Breast epithelium (tissue), 4 donors: ENCODE measurements at regions not wholly inside any gene's neighbourhood (a gene's known extent, or its start where the extent isn't known, plus 50 kb on each side); places are given as distances from the start of the nearest gene placed in this dataset.

Source experiments
- DNase-seq, 2 donors: peaks; one replicate each; pipeline ENCODE4 v3.0.0-alpha.2; 2019; ENCODE audit warnings: low spot score in 2 of 2
- H3K27ac ChIP-seq, 2 donors: fragments of 200-600 bp; sonication (generic) in 1 of 2; one replicate each; pipeline ENCODE4 v1.5.1; 2016 to 2019; ENCODE audit warnings: mild to moderate bottlenecking in 1 of 2
- H3K27me3 ChIP-seq, 2 donors: fragments of 200-600 bp; sonication (generic) in 1 of 2; one replicate each; pipeline versions ENCODE4 v1.5.1 to v1.6.0; 2017 to 2019; ENCODE audit warnings: control low read depth in 1 of 2, mild to moderate bottlenecking in 1 of 2
- H3K36me3 ChIP-seq: fragments of 200-600 bp; one replicate; pipeline ENCODE4 v1.5.1; 2019
- H3K4me1 ChIP-seq, 2 donors: fragments of 200-600 bp; sonication (generic); one replicate each; pipeline ENCODE4 v1.5.1; 2016 to 2019; ENCODE audit warnings: control low read depth in 1 of 2
- H3K4me3 ChIP-seq, 3 donors: fragments of 200-600 bp; sonication (generic); 1 replicate in 2 of 3; 2 replicates in 1 of 3; pipeline ENCODE4 v1.5.1; 2016 to 2019; ENCODE audit warnings: mild to moderate bottlenecking in 3 of 3, moderate library complexity in 2 of 3
- H3K9me3 ChIP-seq, 2 donors: fragments of 200-600 bp; sonication (generic) in 1 of 2; one replicate each; pipeline ENCODE4 v1.5.1; 2016 to 2019; ENCODE audit warnings: control low read depth in 1 of 2
- CTCF ChIP-seq, 3 donors: fragments of 450-650 bp; IDR thresholded peaks; one replicate each; pipeline ENCODE4 v1.5.1; 2016 to 2017; ENCODE audit warnings: antibody characterized with exemption in 3 of 3, mild to moderate bottlenecking in 3 of 3, moderate library complexity in 3 of 3
- POLR2A ChIP-seq: fragments of 450-650 bp; IDR thresholded peaks from one replicate; pipeline ENCODE4 v1.6.1; 2016; ENCODE audit warnings: antibody characterized with exemption, mild to moderate bottlenecking, moderate library complexity
- POLR2AphosphoS5 ChIP-seq, 3 donors: sonication (generic); formaldehyde crosslinking; IDR thresholded peaks; one replicate each; pipeline ENCODE4 v1.6.1; 2017; ENCODE audit warnings: antibody characterized with exemption in 3 of 3
- intact Hi-C: fragments of 100-400 bp; cut with DNase I; formaldehyde crosslinking; loops from one replicate; pipeline ENCODE4 v1.15.1; 2023; ENCODE audit warnings: low total_unique reads

DNA sequence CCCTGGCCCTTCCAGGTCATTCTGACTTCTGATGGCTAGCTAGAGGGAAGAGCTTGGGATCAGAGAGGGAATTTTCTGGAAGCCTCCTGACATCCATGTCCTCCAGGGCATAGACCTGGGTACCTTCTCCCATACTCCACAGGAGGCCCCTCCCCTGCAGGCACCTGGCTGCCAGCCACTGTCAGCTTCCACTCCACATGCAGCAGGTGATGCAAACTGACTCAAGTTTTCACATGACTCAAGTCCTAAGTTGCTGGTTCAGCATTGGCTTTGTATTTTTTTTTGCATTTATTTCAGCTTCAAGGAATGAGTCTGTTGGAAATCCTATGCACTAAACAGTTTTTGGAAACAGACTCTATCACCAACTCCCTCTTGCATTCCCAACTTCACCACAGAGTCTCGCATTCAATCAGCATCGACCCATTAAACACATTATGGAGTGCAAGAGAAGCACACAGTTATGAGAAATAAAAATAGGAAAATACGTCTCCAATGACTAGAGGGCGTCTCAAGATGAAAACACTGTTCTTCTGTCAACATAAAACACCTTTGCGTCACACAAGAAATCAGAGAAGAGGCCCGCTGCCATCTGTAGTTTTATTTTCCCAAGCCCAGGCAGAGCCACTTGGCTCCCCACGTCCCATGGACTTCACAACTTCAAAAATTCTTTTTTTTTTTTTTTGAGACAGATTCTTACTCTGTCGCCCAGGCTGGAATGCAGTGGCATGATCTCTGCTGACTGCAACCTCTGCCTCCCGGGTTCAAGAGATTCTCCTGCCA is 362.6 kb upstream of the MGMT start:
- no peak for DNase-seq
- H3K27ac ChIP-seq, result peak overlapping the region in 1 of 2 donors; percentile 25
- intact Hi-C loops, result no loop called here

GRCh38 chr10:129105266-129105665 is 361.8 kb upstream of the MGMT start:
- no peak overlapping the region for H3K4me3 ChIP-seq
- no peak for TF ChIP-seq POLR2A
- no peak for TF ChIP-seq POLR2AphosphoS5 (IDR thresholded peaks at IDR 0.05)
- TF ChIP-seq CTCF (IDR thresholded peaks at IDR 0.05), result no peak
- no peaks in the 10 kb centered on the region for H3K4me1 ChIP-seq
- H3K27me3 ChIP-seq, result no peaks in the 10 kb centered on the region
- intact Hi-C loops, result no loop called here
- no peaks in the 10 kb centered on the region for H3K9me3 ChIP-seq
- DNase-seq, result no peak
- peak overlapping the region in 1 of 2 donors; percentile 25 for H3K27ac ChIP-seq
- no peaks in the 10 kb centered on the region for H3K36me3 ChIP-seq

More for the DNA sequence above, 362.6 kb upstream of the MGMT start:
- Histone ChIP-seq H3K9me3 (no peaks in the 10 kb centered on the region), H3K4me1 (no peaks in the 10 kb centered on the region), H3K4me3 (no peak overlapping the region), H3K27me3 (no peaks in the 10 kb centered on the region), H3K36me3 (no peaks in the 10 kb centered on the region)
- TF ChIP-seq POLR2AphosphoS5 (IDR thresholded peaks at IDR 0.05) (no peak), CTCF (IDR thresholded peaks at IDR 0.05) (no peak), POLR2A (no peak)

DNA sequence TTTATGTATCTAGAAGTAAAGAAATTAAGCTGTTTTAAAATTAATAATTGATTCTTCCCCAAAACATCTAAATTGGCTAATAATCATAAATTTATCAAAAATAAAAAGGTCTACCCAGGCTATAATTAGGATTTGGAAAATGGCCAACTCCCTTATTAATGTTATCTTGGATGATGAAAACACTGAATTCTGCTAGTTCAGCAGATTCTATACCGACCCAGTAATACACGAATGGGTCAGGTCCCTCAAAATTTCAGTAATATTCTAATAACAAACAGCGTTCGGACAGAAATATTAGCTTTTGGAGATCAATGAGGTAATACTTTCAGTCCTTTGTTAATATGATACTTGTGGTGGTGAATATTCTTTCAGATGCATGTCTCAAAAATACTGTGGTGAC is 360.7 kb upstream of the MGMT start:
- Histone ChIP-seq H3K9me3 (no peaks in the 10 kb centered on the region), H3K36me3 (no peaks in the 10 kb centered on the region), H3K27ac (no peak overlapping the region), H3K27me3 (no peaks in the 10 kb centered on the region), H3K4me1 (no peaks in the 10 kb centered on the region), H3K4me3 (no peak overlapping the region)
- no peak for TF ChIP-seq CTCF (IDR thresholded peaks at IDR 0.05)
- no peak for TF ChIP-seq POLR2AphosphoS5 (IDR thresholded peaks at IDR 0.05)
- no peak for TF ChIP-seq POLR2A
- DNase-seq, result no peak
- intact Hi-C loops, result no loop called here

GRCh38 chr10:129107525-129107924 is 359.5 kb upstream of the MGMT start:
- no peaks in the 10 kb centered on the region for H3K9me3 ChIP-seq
- H3K36me3 ChIP-seq, result no peaks in the 10 kb centered on the region
- no peaks in the 10 kb centered on the region for H3K4me1 ChIP-seq
- H3K4me3 ChIP-seq, result no peak overlapping the region
- DNase-seq, result no peak
- intact Hi-C loops, result no loop called here
- H3K27me3 ChIP-seq, result no peaks in the 10 kb centered on the region
- TF ChIP-seq CTCF (IDR thresholded peaks at IDR 0.05) (no peak), POLR2A (no peak), POLR2AphosphoS5 (IDR thresholded peaks at IDR 0.05) (no peak)
- H3K27ac ChIP-seq, result no peak overlapping the region

DNA sequence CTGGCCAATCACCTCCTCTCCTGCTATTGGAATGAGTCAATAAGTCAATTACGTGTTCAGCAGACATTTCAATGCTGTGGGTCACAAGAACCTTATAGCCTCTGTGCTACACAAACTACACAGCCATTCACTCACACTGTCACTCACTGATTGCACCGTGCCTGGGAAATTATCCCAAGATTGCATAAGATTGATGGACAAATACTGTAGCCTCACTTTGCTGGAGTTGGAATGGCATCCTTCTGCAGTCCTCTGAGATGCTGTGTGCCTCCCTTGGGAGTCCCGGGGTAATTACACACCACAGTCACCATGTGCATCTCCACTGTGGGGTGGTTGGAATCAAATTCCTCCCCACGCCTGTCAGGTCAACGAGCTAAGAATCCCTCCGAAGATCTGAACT is 358.7 kb upstream of the MGMT start:
- Histone ChIP-seq H3K27ac (no peak overlapping the region), H3K9me3 (no peaks in the 10 kb centered on the region), H3K36me3 (no peaks in the 10 kb centered on the region), H3K4me3 (no peak overlapping the region), H3K4me1 (no peaks in the 10 kb centered on the region), H3K27me3 (no peaks in the 10 kb centered on the region)
- intact Hi-C loops, result no loop called here
- TF ChIP-seq POLR2AphosphoS5 (IDR thresholded peaks at IDR 0.05) (no peak), POLR2A (no peak), CTCF (IDR thresholded peaks at IDR 0.05) (no peak)
- no peak for DNase-seq
